ENCODE measurements at regions not wholly inside any gene's neighbourhood (a gene's known extent, or its start where the extent isn't known, plus 50 kb on each side); places are given as distances from the start of the nearest gene placed in this dataset.

GRCh38 chr12:90036637-90037036 lies 328.0 kb upstream of the ATP2B1 start:
- no peak for DNase-seq (ENCODE audit: low read depth in 3 of 3)

- no peak for DNase-seq (ENCODE audit: low read depth in 3 of 3)
These were observed 322.1 kb upstream of the ATP2B1 start for GRCh38 chr12:90030726-90031125.

GRCh38 chr12:90029317-90029716 lies 320.7 kb upstream of the ATP2B1 start:
- no peak for DNase-seq (ENCODE audit: low read depth in 3 of 3)

GRCh38 chr12:90028635-90029051 lies 320.0 kb upstream of the ATP2B1 start:
- DNase-seq (ENCODE audit: low read depth in 3 of 3), result no peak

GRCh38 chr12:90027889-90028634 lies 319.4 kb upstream of the ATP2B1 start:
- no peak for DNase-seq (ENCODE audit: low read depth in 3 of 3)

- no peak for DNase-seq (ENCODE audit: low read depth in 3 of 3)
These were observed 318.4 kb upstream of the ATP2B1 start for GRCh38 chr12:90027041-90027440.

- no peak for DNase-seq (ENCODE audit: low read depth in 3 of 3)
These were observed 317.9 kb upstream of the ATP2B1 start for GRCh38 chr12:90026516-90026915.

- DNase-seq (ENCODE audit: low read depth in 3 of 3), result no peak
These were observed 315.6 kb upstream of the ATP2B1 start for GRCh38 chr12:90024262-90024661.

- no peak for DNase-seq (ENCODE audit: low read depth in 3 of 3)
These were observed 314.7 kb upstream of the ATP2B1 start for GRCh38 chr12:90023207-90023900.

GRCh38 chr12:90021795-90022440 lies 313.3 kb upstream of the ATP2B1 start:
- no peak for DNase-seq (ENCODE audit: low read depth in 3 of 3)

- DNase-seq (ENCODE audit: low read depth in 3 of 3), result no peak
These were observed 312.2 kb upstream of the ATP2B1 start for GRCh38 chr12:90020881-90021280.

- no peak for DNase-seq (ENCODE audit: low read depth in 3 of 3)
These were observed 311.8 kb upstream of the ATP2B1 start for GRCh38 chr12:90020436-90020835.

- DNase-seq (ENCODE audit: low read depth in 3 of 3), result no peak
These were observed 311.4 kb upstream of the ATP2B1 start for GRCh38 chr12:90020014-90020413.

- no peak for DNase-seq (ENCODE audit: low read depth in 3 of 3)
These were observed 308.7 kb upstream of the ATP2B1 start for GRCh38 chr12:90017316-90017715.

- no peak for DNase-seq (ENCODE audit: low read depth in 3 of 3)
These were observed 306.6 kb upstream of the ATP2B1 start for GRCh38 chr12:90015228-90015627.

- DNase-seq (ENCODE audit: low read depth in 3 of 3), result no peak
These were observed 304.8 kb upstream of the ATP2B1 start for GRCh38 chr12:90013409-90013808.

GRCh38 chr12:90010089-90010488 lies 301.5 kb upstream of the ATP2B1 start:
- DNase-seq (ENCODE audit: low read depth in 3 of 3), result no peak

- DNase-seq (ENCODE audit: low read depth in 3 of 3), result no peak
These were observed 299.6 kb upstream of the ATP2B1 start for GRCh38 chr12:90008277-90008676.

- DNase-seq (ENCODE audit: low read depth in 3 of 3), result no peak
These were observed 295.9 kb upstream of the ATP2B1 start for GRCh38 chr12:90004319-90005074.

GRCh38 chr12:90003688-90004087 lies 295.1 kb upstream of the ATP2B1 start:
- no peak for DNase-seq (ENCODE audit: low read depth in 3 of 3)

GRCh38 chr12:90000721-90001120 lies 292.1 kb upstream of the ATP2B1 start:
- DNase-seq (ENCODE audit: low read depth in 3 of 3), result no peak
